ENCODE measurements at regions not wholly inside any gene's neighbourhood (a gene's known extent, or its start where the extent isn't known, plus 50 kb on each side); places are given as distances from the start of the nearest gene placed in this dataset.

- no peak overlapping the region for H3K4me3 ChIP-seq (ENCODE audit: low read depth, low read length)
- H3K27me3 ChIP-seq (ENCODE audit: control insufficient read depth, insufficient read depth, low read length): no peaks in the 10 kb centered on the region
- H3K36me3 ChIP-seq (ENCODE audit: control insufficient read depth, insufficient read depth, low read length): no peaks in the 10 kb centered on the region
- H3K9ac ChIP-seq (ENCODE audit: low read depth, low read length): no peak overlapping the region
- H3K4me1 ChIP-seq (ENCODE audit: control insufficient read depth, insufficient read depth, low read length): no peaks in the 10 kb centered on the region
- H3K9me3 ChIP-seq (ENCODE audit: control insufficient read depth, insufficient read depth, low read length): no peaks in the 10 kb centered on the region
Measured at GRCh38 chr12:114302606-114303315, 103.2 kb downstream of the TBX5 start.

GRCh38 chr12:114302117-114302516 is 103.8 kb downstream of the TBX5 start:
- Histone ChIP-seq H3K36me3 (ENCODE audit: control insufficient read depth, insufficient read depth, low read length) (no peaks in the 10 kb centered on the region), H3K4me1 (ENCODE audit: control insufficient read depth, insufficient read depth, low read length) (no peaks in the 10 kb centered on the region), H3K27me3 (ENCODE audit: control insufficient read depth, insufficient read depth, low read length) (no peaks in the 10 kb centered on the region), H3K4me3 (ENCODE audit: low read depth, low read length) (no peak overlapping the region), H3K9me3 (ENCODE audit: control insufficient read depth, insufficient read depth, low read length) (no peaks in the 10 kb centered on the region), H3K9ac (ENCODE audit: low read depth, low read length) (no peak overlapping the region)

GRCh38 chr12:114294303-114294685 is 111.7 kb downstream of the TBX5 start:
- Histone ChIP-seq H3K4me3 (ENCODE audit: low read depth, low read length) (no peak overlapping the region), H3K9ac (ENCODE audit: low read depth, low read length) (no peak overlapping the region), H3K27me3 (ENCODE audit: control insufficient read depth, insufficient read depth, low read length) (no peaks in the 10 kb centered on the region), H3K36me3 (ENCODE audit: control insufficient read depth, insufficient read depth, low read length) (no peaks in the 10 kb centered on the region), H3K9me3 (ENCODE audit: control insufficient read depth, insufficient read depth, low read length) (no peaks in the 10 kb centered on the region), H3K4me1 (ENCODE audit: control insufficient read depth, insufficient read depth, low read length) (no peaks in the 10 kb centered on the region)

GRCh38 chr12:114293571-114294302 is 112.2 kb downstream of the TBX5 start:
- no peaks in the 10 kb centered on the region for H3K9me3 ChIP-seq (ENCODE audit: control insufficient read depth, insufficient read depth, low read length)
- H3K36me3 ChIP-seq (ENCODE audit: control insufficient read depth, insufficient read depth, low read length): no peaks in the 10 kb centered on the region
- H3K4me1 ChIP-seq (ENCODE audit: control insufficient read depth, insufficient read depth, low read length): no peaks in the 10 kb centered on the region
- no peak overlapping the region for H3K4me3 ChIP-seq (ENCODE audit: low read depth, low read length)
- H3K27me3 ChIP-seq (ENCODE audit: control insufficient read depth, insufficient read depth, low read length): no peaks in the 10 kb centered on the region
- H3K9ac ChIP-seq (ENCODE audit: low read depth, low read length): no peak overlapping the region

GRCh38 chr12:114293073-114293472 is 112.9 kb downstream of the TBX5 start:
- no peaks in the 10 kb centered on the region for H3K36me3 ChIP-seq (ENCODE audit: control insufficient read depth, insufficient read depth, low read length)
- no peaks in the 10 kb centered on the region for H3K27me3 ChIP-seq (ENCODE audit: control insufficient read depth, insufficient read depth, low read length)
- no peak overlapping the region for H3K9ac ChIP-seq (ENCODE audit: low read depth, low read length)
- H3K4me1 ChIP-seq (ENCODE audit: control insufficient read depth, insufficient read depth, low read length): peaks cover under 1% of the 10 kb centered on the region
- no peaks in the 10 kb centered on the region for H3K9me3 ChIP-seq (ENCODE audit: control insufficient read depth, insufficient read depth, low read length)
- no peak overlapping the region for H3K4me3 ChIP-seq (ENCODE audit: low read depth, low read length)

- no peaks in the 10 kb centered on the region for H3K9me3 ChIP-seq (ENCODE audit: control insufficient read depth, insufficient read depth, low read length)
- no peaks in the 10 kb centered on the region for H3K36me3 ChIP-seq (ENCODE audit: control insufficient read depth, insufficient read depth, low read length)
- H3K27me3 ChIP-seq (ENCODE audit: control insufficient read depth, insufficient read depth, low read length): no peaks in the 10 kb centered on the region
- H3K4me1 ChIP-seq (ENCODE audit: control insufficient read depth, insufficient read depth, low read length): peaks cover 5% of the 10 kb centered on the region
- H3K4me3 ChIP-seq (ENCODE audit: low read depth, low read length): no peak overlapping the region
- H3K9ac ChIP-seq (ENCODE audit: low read depth, low read length): no peak overlapping the region
Measured at GRCh38 chr12:114291389-114292060, 114.4 kb downstream of the TBX5 start.

- Histone ChIP-seq H3K9ac (ENCODE audit: low read depth, low read length) (no peak overlapping the region), H3K27me3 (ENCODE audit: control insufficient read depth, insufficient read depth, low read length) (no peaks in the 10 kb centered on the region), H3K4me1 (ENCODE audit: control insufficient read depth, insufficient read depth, low read length) (peaks cover 19% of the 10 kb centered on the region), H3K4me3 (ENCODE audit: low read depth, low read length) (no peak overlapping the region), H3K9me3 (ENCODE audit: control insufficient read depth, insufficient read depth, low read length) (no peaks in the 10 kb centered on the region), H3K36me3 (ENCODE audit: control insufficient read depth, insufficient read depth, low read length) (no peaks in the 10 kb centered on the region)
Measured at GRCh38 chr12:114287821-114288525, 118.0 kb downstream of the TBX5 start.

GRCh38 chr12:114286145-114286544 is 119.8 kb downstream of the TBX5 start:
- Histone ChIP-seq H3K9ac (ENCODE audit: low read depth, low read length) (no peak overlapping the region), H3K9me3 (ENCODE audit: control insufficient read depth, insufficient read depth, low read length) (no peaks in the 10 kb centered on the region)

GRCh38 chr12:114285554-114285953 is 120.4 kb downstream of the TBX5 start:
- no peaks in the 10 kb centered on the region for H3K27me3 ChIP-seq (ENCODE audit: control insufficient read depth, insufficient read depth, low read length)
- no peaks in the 10 kb centered on the region for H3K9me3 ChIP-seq (ENCODE audit: control insufficient read depth, insufficient read depth, low read length)
- no peaks in the 10 kb centered on the region for H3K36me3 ChIP-seq (ENCODE audit: control insufficient read depth, insufficient read depth, low read length)
- no peak overlapping the region for H3K4me3 ChIP-seq (ENCODE audit: low read depth, low read length)
- H3K4me1 ChIP-seq (ENCODE audit: control insufficient read depth, insufficient read depth, low read length): peaks cover 19% of the 10 kb centered on the region
- H3K9ac ChIP-seq (ENCODE audit: low read depth, low read length): no peak overlapping the region

More at GRCh38 chr12:114286145-114286544, 119.8 kb downstream of the TBX5 start:
- Histone ChIP-seq H3K36me3 (ENCODE audit: control insufficient read depth, insufficient read depth, low read length) (no peaks in the 10 kb centered on the region), H3K27me3 (ENCODE audit: control insufficient read depth, insufficient read depth, low read length) (no peaks in the 10 kb centered on the region), H3K4me3 (ENCODE audit: low read depth, low read length) (no peak overlapping the region), H3K4me1 (ENCODE audit: control insufficient read depth, insufficient read depth, low read length) (peaks cover 19% of the 10 kb centered on the region)

- H3K4me1 ChIP-seq (ENCODE audit: control insufficient read depth, insufficient read depth, low read length): peaks cover 19% of the 10 kb centered on the region
- no peak overlapping the region for H3K4me3 ChIP-seq (ENCODE audit: low read depth, low read length)
- H3K27me3 ChIP-seq (ENCODE audit: control insufficient read depth, insufficient read depth, low read length): no peaks in the 10 kb centered on the region
- no peak overlapping the region for H3K9ac ChIP-seq (ENCODE audit: low read depth, low read length)
- no peaks in the 10 kb centered on the region for H3K9me3 ChIP-seq (ENCODE audit: control insufficient read depth, insufficient read depth, low read length)
- no peaks in the 10 kb centered on the region for H3K36me3 ChIP-seq (ENCODE audit: control insufficient read depth, insufficient read depth, low read length)
Measured at GRCh38 chr12:114284041-114284440, 121.9 kb downstream of the TBX5 start.

- no peaks in the 10 kb centered on the region for H3K36me3 ChIP-seq (ENCODE audit: control insufficient read depth, insufficient read depth, low read length)
- no peak overlapping the region for H3K4me3 ChIP-seq (ENCODE audit: low read depth, low read length)
- H3K9ac ChIP-seq (ENCODE audit: low read depth, low read length): no peak overlapping the region
- H3K4me1 ChIP-seq (ENCODE audit: control insufficient read depth, insufficient read depth, low read length): peaks cover 43% of the 10 kb centered on the region
- H3K27me3 ChIP-seq (ENCODE audit: control insufficient read depth, insufficient read depth, low read length): no peaks in the 10 kb centered on the region
- H3K9me3 ChIP-seq (ENCODE audit: control insufficient read depth, insufficient read depth, low read length): no peaks in the 10 kb centered on the region
Measured at GRCh38 chr12:114275932-114276785, 129.8 kb downstream of the TBX5 start.

Data from iPS-15b (cell line).